Activated CD4-positive, alpha-beta memory T cell treated with anti-CD3 and anti-CD28 coated beads for 36 hours (primary cell): ENCODE measurements at regions not wholly inside any gene's neighbourhood (a gene's known extent, or its start where the extent isn't known, plus 50 kb on each side); places are given as distances from the start of the nearest gene placed in this dataset.
"Not testable (repeated sequence)": the region's sequence is repeated elsewhere in the genome, so short reads cannot be mapped to it uniquely, and the experiment has no call there.

ENCODE experiments used
- CTCF ChIA-PET: fragments of 350-600 bp; sonication (Branson Sonifier 250); formaldehyde crosslinking; loops from one replicate; lab custom pipeline; 2021; ENCODE audit warnings: antibody characterized with exemption, inconsistent platforms; lab: Charles Lee
- POLR2A ChIA-PET: fragments of 350-600 bp; sonication (Branson Sonifier 250); formaldehyde crosslinking; loops from one replicate; lab custom pipeline; 2021; ENCODE audit warnings: antibody characterized with exemption; lab: Charles Lee
- DNase-seq: peaks from one replicate; pipeline ENCODE4 v3.0.0-alpha.2; 2020
- H3K27ac Mint-ChIP-seq: one replicate; pipeline ENCODE4 v1.8.0; 2021; ENCODE audit warnings: mixed read lengths
- H3K27me3 Mint-ChIP-seq: one replicate; pipeline ENCODE4 v1.8.0; 2021; ENCODE audit warnings: mixed read lengths
- H3K36me3 Mint-ChIP-seq: one replicate; pipeline ENCODE4 v1.8.0; 2021; ENCODE audit warnings: mixed read lengths
- H3K4me1 Mint-ChIP-seq: one replicate; pipeline ENCODE4 v1.8.0; 2021; ENCODE audit warnings: low read depth, mixed read lengths
- H3K4me3 Mint-ChIP-seq: one replicate; pipeline ENCODE4 v1.8.0; 2021; ENCODE audit warnings: mild to moderate bottlenecking, mixed read lengths
- H3K9me3 Mint-ChIP-seq: one replicate; pipeline ENCODE4 v1.8.0; 2021; ENCODE audit warnings: mixed read lengths
- intact Hi-C: fragments of 100-400 bp; cut with micrococcal nuclease; formaldehyde crosslinking; loops from one replicate; pipeline ENCODE4 v1.15.1; 2023

- Mint-ChIP-seq H3K27ac (no peak overlapping the region), H3K27me3 (no peaks in the 10 kb centered on the region), H3K9me3 (no peaks in the 10 kb centered on the region), H3K4me3 (no peak overlapping the region), H3K4me1 (no peaks in the 10 kb centered on the region), H3K36me3 (no peaks in the 10 kb centered on the region)
- ChIA-PET CTCF (no interaction called here), POLR2A (no interaction called here)
- no peak for DNase-seq
- intact Hi-C loops: no loop called here
These were observed 82.8 kb upstream of the MYO10 start for GRCh38 chr5:17018871-17019270.

GRCh38 chr5:17019324-17019723, 83.2 kb upstream of the MYO10 start:
- H3K27ac Mint-ChIP-seq: no peak overlapping the region
- H3K36me3 Mint-ChIP-seq: no peaks in the 10 kb centered on the region
- H3K4me3 Mint-ChIP-seq: no peak overlapping the region
- no peaks in the 10 kb centered on the region for H3K27me3 Mint-ChIP-seq
- H3K9me3 Mint-ChIP-seq: no peaks in the 10 kb centered on the region
- H3K4me1 Mint-ChIP-seq: no peaks in the 10 kb centered on the region
- POLR2A ChIA-PET: no interaction called here
- CTCF ChIA-PET: no interaction called here
- DNase-seq: no peak
- intact Hi-C loops: no loop called here

GRCh38 chr5:17020678-17021601, 84.9 kb upstream of the MYO10 start:
- H3K9me3 Mint-ChIP-seq: no peaks in the 10 kb centered on the region
- no peak overlapping the region for H3K4me3 Mint-ChIP-seq
- H3K36me3 Mint-ChIP-seq: no peaks in the 10 kb centered on the region
- no peaks in the 10 kb centered on the region for H3K4me1 Mint-ChIP-seq
- ChIA-PET CTCF (no interaction called here), POLR2A (no interaction called here)
- no peaks in the 10 kb centered on the region for H3K27me3 Mint-ChIP-seq
- intact Hi-C loops: no loop called here
- no peak overlapping the region for H3K27ac Mint-ChIP-seq
- DNase-seq: no peak

GRCh38 chr5:17021602-17021932, 85.5 kb upstream of the MYO10 start:
- CTCF ChIA-PET: no interaction called here
- DNase-seq: no peak
- H3K27ac Mint-ChIP-seq: no peak overlapping the region
- H3K4me3 Mint-ChIP-seq: no peak overlapping the region
- intact Hi-C loops: no loop called here
- H3K9me3 Mint-ChIP-seq: no peaks in the 10 kb centered on the region
- no peaks in the 10 kb centered on the region for H3K27me3 Mint-ChIP-seq
- H3K4me1 Mint-ChIP-seq: no peaks in the 10 kb centered on the region
- H3K36me3 Mint-ChIP-seq: no peaks in the 10 kb centered on the region
- POLR2A ChIA-PET: no interaction called here

GRCh38 chr5:17022296-17022695, 86.2 kb upstream of the MYO10 start:
- POLR2A ChIA-PET: no interaction called here
- Mint-ChIP-seq H3K9me3 (no peaks in the 10 kb centered on the region), H3K36me3 (no peaks in the 10 kb centered on the region), H3K4me1 (no peaks in the 10 kb centered on the region), H3K27ac (no peak overlapping the region), H3K4me3 (no peak overlapping the region), H3K27me3 (no peaks in the 10 kb centered on the region)
- CTCF ChIA-PET: no interaction called here
- intact Hi-C loops: no loop called here
- DNase-seq: no peak

- Mint-ChIP-seq H3K36me3 (no peaks in the 10 kb centered on the region), H3K27me3 (no peaks in the 10 kb centered on the region), H3K4me3 (no peak overlapping the region), H3K9me3 (no peaks in the 10 kb centered on the region), H3K4me1 (no peaks in the 10 kb centered on the region), H3K27ac (no peak overlapping the region)
- DNase-seq: no peak
- ChIA-PET POLR2A (no interaction called here), CTCF (no interaction called here)
- intact Hi-C loops: no loop called here
These were observed 88.6 kb upstream of the MYO10 start for GRCh38 chr5:17024686-17025180.

GRCh38 chr5:17031659-17032277, 95.7 kb upstream of the MYO10 start:
- H3K27ac Mint-ChIP-seq, H3K4me3 Mint-ChIP-seq, DNase-seq, H3K36me3 Mint-ChIP-seq, H3K27me3 Mint-ChIP-seq, H3K4me1 Mint-ChIP-seq, POLR2A ChIA-PET, intact Hi-C loops, CTCF ChIA-PET, H3K9me3 Mint-ChIP-seq: not testable (repeated sequence)

- intact Hi-C loops, H3K36me3 Mint-ChIP-seq, H3K27ac Mint-ChIP-seq, DNase-seq, CTCF ChIA-PET, H3K4me3 Mint-ChIP-seq, H3K27me3 Mint-ChIP-seq, H3K9me3 Mint-ChIP-seq, H3K4me1 Mint-ChIP-seq, POLR2A ChIA-PET: not testable (repeated sequence)
These were observed 96.4 kb upstream of the MYO10 start for GRCh38 chr5:17032314-17032985.

- H3K4me3 Mint-ChIP-seq, H3K36me3 Mint-ChIP-seq, H3K4me1 Mint-ChIP-seq, intact Hi-C loops, DNase-seq, H3K27me3 Mint-ChIP-seq, H3K27ac Mint-ChIP-seq, CTCF ChIA-PET, POLR2A ChIA-PET: not testable (repeated sequence)
- H3K9me3 Mint-ChIP-seq: peaks cover 11% of the 10 kb centered on the region
These were observed 98.9 kb upstream of the MYO10 start for GRCh38 chr5:17034992-17035391.

- no peaks in the 10 kb centered on the region for H3K4me1 Mint-ChIP-seq
- no peaks in the 10 kb centered on the region for H3K27me3 Mint-ChIP-seq
- peaks cover 4% of the 10 kb centered on the region for H3K9me3 Mint-ChIP-seq
- intact Hi-C loops: no loop called here
- DNase-seq: no peak
- H3K4me3 Mint-ChIP-seq: no peak overlapping the region
- ChIA-PET POLR2A (no interaction called here), CTCF (no interaction called here)
- H3K27ac Mint-ChIP-seq: no peak overlapping the region
- no peaks in the 10 kb centered on the region for H3K36me3 Mint-ChIP-seq
These were observed 101.7 kb upstream of the MYO10 start for GRCh38 chr5:17037751-17038150.

GRCh38 chr5:17039170-17039569, 103.1 kb upstream of the MYO10 start:
- CTCF ChIA-PET: no interaction called here
- Mint-ChIP-seq H3K4me3 (no peak overlapping the region), H3K36me3 (no peaks in the 10 kb centered on the region), H3K27me3 (no peaks in the 10 kb centered on the region), H3K4me1 (no peaks in the 10 kb centered on the region), H3K27ac (no peak overlapping the region), H3K9me3 (peaks cover 2% of the 10 kb centered on the region)
- POLR2A ChIA-PET: no interaction called here
- intact Hi-C loops: no loop called here
- no peak for DNase-seq

- POLR2A ChIA-PET: no interaction called here
- no peaks in the 10 kb centered on the region for H3K36me3 Mint-ChIP-seq
- CTCF ChIA-PET: no interaction called here
- intact Hi-C loops: no loop called here
- H3K27ac Mint-ChIP-seq: no peak overlapping the region
- H3K27me3 Mint-ChIP-seq: no peaks in the 10 kb centered on the region
- peaks cover 2% of the 10 kb centered on the region for H3K9me3 Mint-ChIP-seq
- DNase-seq: no peak
- no peak overlapping the region for H3K4me3 Mint-ChIP-seq
- H3K4me1 Mint-ChIP-seq: no peaks in the 10 kb centered on the region
These were observed 106.0 kb upstream of the MYO10 start for GRCh38 chr5:17042041-17042440.
